CD4-positive, alpha-beta T cell (primary cell): ENCODE measurements at regions not wholly inside any gene's neighbourhood (a gene's known extent, or its start where the extent isn't known, plus 50 kb on each side); places are given as distances from the start of the nearest gene placed in this dataset.

Experiments used
- ATAC-seq: fragments of 200-7000 bp; cut with Tn5 transposase; one replicate; pipeline ENCODE4 v1.10.0; 2022; ENCODE audit warnings: mild to moderate bottlenecking; ENCODE audit not compliant: poor library complexity
- CTCF ChIA-PET: fragments of 350-600 bp; sonication (Branson Sonifier 250); formaldehyde crosslinking; loops from one replicate; lab custom pipeline; 2021; ENCODE audit warnings: antibody characterized with exemption, inconsistent platforms; lab: Charles Lee
- POLR2A ChIA-PET: fragments of 350-600 bp; sonication (Branson Sonifier 250); formaldehyde crosslinking; loops from one replicate; lab custom pipeline; 2021; ENCODE audit warnings: antibody characterized with exemption, inconsistent platforms; lab: Charles Lee
- DNase-seq, 14 experiments: peaks; one replicate each; pipeline ENCODE4 v3.0.0-alpha.2; 2013 to 2020; ENCODE audit warnings: mixed read lengths in 2 of 14
- H3K27ac ChIP-seq, 2 donors: one replicate each; pipeline versions ENCODE4 v1.5.1 to v1.7.0; 2013; ENCODE audit warnings: low read length in 2 of 2, low read depth in 1 of 2, mild to moderate bottlenecking in 1 of 2
- H3K27me3 ChIP-seq, 2 experiments: 1 replicate in 1 of 2; 2 replicates in 1 of 2; pipeline versions ENCODE4 v1.6.1 to v1.7.0; 2013; ENCODE audit warnings: low read length in 2 of 2, control low read depth in 1 of 2, mild to moderate bottlenecking in 1 of 2, moderate library complexity in 1 of 2; ENCODE audit not compliant: insufficient read depth in 2 of 2, control insufficient read depth in 1 of 2
- H3K36me3 ChIP-seq: one replicate; pipeline ENCODE4 v1.6.1; 2013; ENCODE audit warnings: low read length, control low read depth; ENCODE audit not compliant: insufficient read depth
- H3K4me1 ChIP-seq: one replicate; pipeline ENCODE4 v1.6.1; 2013; ENCODE audit warnings: low read length, control low read depth; ENCODE audit not compliant: insufficient read depth
- H3K4me3 ChIP-seq: one replicate; pipeline ENCODE4 v1.5.1; 2013; ENCODE audit warnings: mild to moderate bottlenecking, low read length, moderate library complexity
- H3K9me3 ChIP-seq, 2 experiments: 1 replicate in 1 of 2; 2 replicates in 1 of 2; pipeline versions ENCODE4 v1.6.1 to v1.7.0; 2013; ENCODE audit warnings: low read length in 2 of 2, mild to moderate bottlenecking in 2 of 2, control low read depth in 1 of 2, moderate library complexity in 1 of 2; ENCODE audit not compliant: control insufficient read depth in 1 of 2, insufficient read depth in 1 of 2
- H3K27ac Mint-ChIP-seq: one replicate; pipeline ENCODE4 v1.8.0; 2020; ENCODE audit warnings: mixed read lengths
- H3K27me3 Mint-ChIP-seq: one replicate; pipeline ENCODE4 v1.8.0; 2021; ENCODE audit warnings: mixed read lengths
- H3K36me3 Mint-ChIP-seq: one replicate; pipeline ENCODE4 v1.8.0; 2021; ENCODE audit warnings: low read depth, mixed read lengths
- H3K4me1 Mint-ChIP-seq: one replicate; pipeline ENCODE4 v1.8.0; 2021; ENCODE audit warnings: low read depth, mixed read lengths
- H3K4me3 Mint-ChIP-seq: one replicate; pipeline ENCODE4 v1.8.0; 2020; ENCODE audit warnings: mild to moderate bottlenecking, mixed read lengths
- H3K9me3 Mint-ChIP-seq: one replicate; pipeline ENCODE4 v1.8.0; 2020; ENCODE audit warnings: mixed read lengths
- intact Hi-C, 2 experiments: fragments of 100-400 bp; cut with DNase I in 1 of 2; cut with micrococcal nuclease in 1 of 2; formaldehyde crosslinking; loops; one replicate each; pipeline versions ENCODE4 v1.15.1 to v1.9.0; 2023 to 2025; cut with DNase I, micrococcal nuclease
- TF ChIP-seq, protein P1 (sequence below): fragments of 200-600 bp; IDR thresholded peaks from one replicate; pipeline ENCODE4 v1.8.0; 2022; ENCODE audit warnings: antibody characterized with exemption, mild to moderate bottlenecking

DNA sequence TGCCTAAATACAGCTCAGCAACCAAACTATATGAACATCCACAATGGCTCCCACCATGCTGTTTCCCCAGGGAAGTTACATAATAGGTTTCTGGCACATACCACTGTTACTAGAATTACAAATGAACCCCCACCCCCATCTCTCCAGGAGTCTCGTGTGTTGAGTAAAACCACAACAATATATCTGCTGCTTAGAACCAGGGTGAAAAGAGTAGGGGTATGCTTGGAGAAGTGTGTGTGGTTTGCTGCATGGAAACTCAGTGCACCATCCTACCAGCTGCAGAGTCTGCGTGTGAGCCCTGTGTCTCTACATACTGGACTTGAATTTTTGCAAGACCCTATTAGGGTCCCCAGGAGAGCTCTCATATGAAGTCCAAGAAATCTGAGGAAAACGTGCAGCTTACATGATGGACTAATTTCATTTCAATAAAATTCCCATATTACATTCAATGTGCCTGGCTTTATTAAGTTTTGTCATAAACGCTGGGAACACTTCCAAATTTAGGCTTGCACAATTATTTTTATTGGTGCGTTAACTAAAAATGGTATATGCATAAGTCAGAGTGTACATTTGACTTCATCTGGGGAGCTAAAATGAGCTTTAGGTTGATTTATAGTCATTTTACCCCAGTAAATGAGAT lies 104.5 kb upstream of the NFIB start:
- no peaks in the 10 kb centered on the region for H3K36me3 ChIP-seq
- ChIA-PET CTCF (no interaction called here), POLR2A (no interaction called here)

DNA sequence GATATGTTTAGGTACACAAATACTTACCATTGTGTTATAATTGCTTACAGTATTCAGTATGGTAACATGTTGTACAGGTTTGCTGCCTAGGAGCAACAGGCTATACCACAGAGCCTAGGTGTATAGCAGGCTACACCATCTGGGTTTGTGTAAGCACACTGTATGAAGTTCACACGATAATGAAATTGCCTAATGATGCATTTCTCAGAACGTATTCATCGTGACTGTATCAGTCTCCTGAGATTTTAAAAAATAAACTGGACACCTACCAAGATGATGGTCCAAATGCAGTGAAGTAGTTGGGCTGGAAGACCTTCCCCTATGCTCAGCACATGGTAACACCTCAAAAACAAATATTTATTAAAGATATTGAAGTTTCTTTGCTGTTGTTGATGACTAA lies 103.3 kb upstream of the NFIB start:
- TF ChIP-seq, protein P1, sequence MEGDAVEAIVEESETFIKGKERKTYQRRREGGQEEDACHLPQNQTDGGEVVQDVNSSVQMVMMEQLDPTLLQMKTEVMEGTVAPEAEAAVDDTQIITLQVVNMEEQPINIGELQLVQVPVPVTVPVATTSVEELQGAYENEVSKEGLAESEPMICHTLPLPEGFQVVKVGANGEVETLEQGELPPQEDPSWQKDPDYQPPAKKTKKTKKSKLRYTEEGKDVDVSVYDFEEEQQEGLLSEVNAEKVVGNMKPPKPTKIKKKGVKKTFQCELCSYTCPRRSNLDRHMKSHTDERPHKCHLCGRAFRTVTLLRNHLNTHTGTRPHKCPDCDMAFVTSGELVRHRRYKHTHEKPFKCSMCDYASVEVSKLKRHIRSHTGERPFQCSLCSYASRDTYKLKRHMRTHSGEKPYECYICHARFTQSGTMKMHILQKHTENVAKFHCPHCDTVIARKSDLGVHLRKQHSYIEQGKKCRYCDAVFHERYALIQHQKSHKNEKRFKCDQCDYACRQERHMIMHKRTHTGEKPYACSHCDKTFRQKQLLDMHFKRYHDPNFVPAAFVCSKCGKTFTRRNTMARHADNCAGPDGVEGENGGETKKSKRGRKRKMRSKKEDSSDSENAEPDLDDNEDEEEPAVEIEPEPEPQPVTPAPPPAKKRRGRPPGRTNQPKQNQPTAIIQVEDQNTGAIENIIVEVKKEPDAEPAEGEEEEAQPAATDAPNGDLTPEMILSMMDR: no peak
- Histone ChIP-seq H3K4me3 (no peak overlapping the region), H3K27ac (no peak overlapping the region), H3K4me1 (no peaks in the 10 kb centered on the region), H3K9me3 (no peaks in the 10 kb centered on the region), H3K27me3 (no peaks in the 10 kb centered on the region), H3K36me3 (no peaks in the 10 kb centered on the region)
- intact Hi-C loops: no loop called here
- ChIA-PET POLR2A (no interaction called here), CTCF (no interaction called here)
- no peak for ATAC-seq
- H3K27me3 Mint-ChIP-seq: peaks cover 4% of the 10 kb centered on the region
- H3K4me1 Mint-ChIP-seq: no peaks in the 10 kb centered on the region
- H3K4me3 Mint-ChIP-seq: no peak overlapping the region
- no peak overlapping the region for H3K27ac Mint-ChIP-seq
- no peak for DNase-seq
- H3K36me3 Mint-ChIP-seq: no peaks in the 10 kb centered on the region
- H3K9me3 Mint-ChIP-seq: no peaks in the 10 kb centered on the region

More for the DNA sequence above, 104.5 kb upstream of the NFIB start:
- Histone ChIP-seq H3K4me3 (no peak overlapping the region), H3K4me1 (no peaks in the 10 kb centered on the region), H3K27me3 (no peaks in the 10 kb centered on the region), H3K9me3 (no peaks in the 10 kb centered on the region), H3K27ac (no peak overlapping the region)
- TF ChIP-seq, protein P1: no peak
- ATAC-seq (no peak), DNase-seq (no peak)
- no peak overlapping the region for H3K27ac Mint-ChIP-seq
- no peaks in the 10 kb centered on the region for H3K36me3 Mint-ChIP-seq
- no peak overlapping the region for H3K4me3 Mint-ChIP-seq
- no peaks in the 10 kb centered on the region for H3K9me3 Mint-ChIP-seq
- H3K27me3 Mint-ChIP-seq: peaks cover 4% of the 10 kb centered on the region
- no peaks in the 10 kb centered on the region for H3K4me1 Mint-ChIP-seq
- intact Hi-C loops: no loop called here

DNA sequence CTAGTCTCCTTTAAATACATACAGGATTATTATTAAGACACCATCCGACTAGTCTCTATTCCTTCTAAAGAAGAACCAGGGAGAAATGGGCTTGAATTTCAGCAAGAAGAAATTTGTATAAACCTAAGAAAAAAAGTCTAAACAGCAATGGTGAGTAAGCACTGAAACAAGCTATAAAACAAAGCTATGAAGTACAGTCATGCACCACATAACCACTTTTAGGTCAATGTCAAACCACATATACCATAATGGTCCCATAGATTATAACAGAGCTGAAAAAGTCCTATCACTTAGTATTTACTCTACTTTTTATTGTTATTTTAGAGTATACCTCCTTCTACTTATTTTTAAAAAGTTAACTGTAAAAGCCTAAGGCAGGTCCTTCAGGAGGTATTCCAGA lies 102.0 kb upstream of the NFIB start:
- Histone ChIP-seq H3K27ac (no peak overlapping the region), H3K27me3 (no peaks in the 10 kb centered on the region), H3K9me3 (no peaks in the 10 kb centered on the region), H3K4me1 (no peaks in the 10 kb centered on the region), H3K4me3 (no peak overlapping the region), H3K36me3 (no peaks in the 10 kb centered on the region)
- POLR2A ChIA-PET: no interaction called here
- intact Hi-C loops: no loop called here
- Mint-ChIP-seq H3K27ac (no peak overlapping the region), H3K4me1 (no peaks in the 10 kb centered on the region), H3K9me3 (no peaks in the 10 kb centered on the region), H3K27me3 (peaks cover 4% of the 10 kb centered on the region), H3K4me3 (no peak overlapping the region), H3K36me3 (no peaks in the 10 kb centered on the region)
- no peak for DNase-seq
- no peak for ATAC-seq
- TF ChIP-seq, protein P1: no peak
- CTCF ChIA-PET: no interaction called here
